ENCODE measurements at regions not wholly inside any gene's neighbourhood (a gene's known extent, or its start where the extent isn't known, plus 50 kb on each side); places are given as distances from the start of the nearest gene placed in this dataset.
"Not testable (repeated sequence)": the region's sequence is repeated elsewhere in the genome, so short reads cannot be mapped to it uniquely, and the experiment has no call there.

DNA sequence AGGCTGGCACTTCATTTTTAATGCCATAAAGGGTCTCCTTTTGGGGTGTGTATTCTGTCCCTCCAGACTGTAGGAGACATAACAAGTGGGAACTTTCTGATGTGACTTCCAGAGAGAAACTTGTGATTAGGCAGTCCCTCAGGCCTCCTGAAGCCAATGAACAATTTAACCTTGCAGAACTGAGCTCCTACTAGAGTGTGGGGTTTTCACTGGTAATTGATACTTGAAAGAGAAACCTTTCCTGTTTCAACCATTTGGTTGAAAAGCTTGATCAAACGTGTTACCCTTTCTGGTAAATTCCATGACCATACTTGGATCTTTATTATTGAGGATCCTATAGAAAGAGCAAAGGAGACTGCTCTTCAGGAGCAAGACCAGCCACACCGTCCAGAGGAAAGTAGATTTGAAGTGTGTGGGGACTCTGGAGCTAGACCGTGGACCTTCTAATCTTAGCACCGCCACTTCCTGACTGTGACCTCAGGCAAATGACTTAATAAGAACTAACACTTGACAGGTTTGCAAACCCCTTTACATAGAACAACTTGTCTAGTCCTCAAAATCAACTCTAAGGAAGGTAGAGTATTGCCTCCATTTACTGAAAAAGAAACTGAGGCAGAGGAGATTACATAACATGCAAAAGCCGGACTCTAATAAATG, 69.9 kb upstream of the GDNF start:
- TF ChIP-seq CTCF (conservative IDR thresholded peaks at IDR 0.05; ENCODE audit: low read depth, low read length); EZH2 (IDR thresholded peaks at IDR 0.05; ENCODE audit: borderline replicate concordance, low read depth, low read length, poor library complexity, severe bottlenecking): not testable (repeated sequence)
